ENCODE measurements at regions not wholly inside any gene's neighbourhood (a gene's known extent, or its start where the extent isn't known, plus 50 kb on each side); places are given as distances from the start of the nearest gene placed in this dataset.
A peak's percentile ranks its signal among the peaks of the same experiment; 100 is the strongest.

GRCh38 chr22:26792522-26792921 is 135.1 kb downstream of the MIAT start:
- Histone ChIP-seq H2BK120ac (ENCODE audit: low read depth, low read length) (no peak overlapping the region), H4K8ac (ENCODE audit: low read length) (no peak overlapping the region), H2BK5ac (ENCODE audit: low read depth, low read length, poor library complexity, severe bottlenecking) (no peak overlapping the region), H2BK12ac (ENCODE audit: low read length in 2 of 2) (no peak overlapping the region), H2AK5ac (ENCODE audit: low read length, severe bottlenecking) (no peak overlapping the region), H3K4ac (ENCODE audit: low read depth in 1 of 2, low read length in 2 of 2) (no peak overlapping the region), H3K27ac (ENCODE audit: low read length, poor library complexity, severe bottlenecking) (no peak overlapping the region), H3K4me3 (ENCODE audit: insufficient read depth in 1 of 2, low read depth in 1 of 2, low read length in 2 of 2) (no peak overlapping the region), H2AFZ (ENCODE audit: low read depth, low read length) (no peak overlapping the region), H3K27me3 (ENCODE audit: control insufficient read depth in 1 of 2, insufficient read depth in 1 of 2, low read length in 2 of 2) (no peaks in the 10 kb centered on the region), H3K9me3 (ENCODE audit: control insufficient read depth, low read length) (no peaks in the 10 kb centered on the region), H3K18ac (ENCODE audit: low read depth in 1 of 2, low read length in 2 of 2) (no peak overlapping the region), H3K79me1 (replicated peaks; ENCODE audit: low read length, poor library complexity, severe bottlenecking) (no peaks in the 10 kb centered on the region), H3K36me3 (ENCODE audit: control insufficient read depth in 1 of 2, insufficient read depth in 2 of 2, low read depth in 1 of 2, low read length in 2 of 2) (no peaks in the 10 kb centered on the region), H3K14ac (ENCODE audit: low read length in 2 of 2) (no peak overlapping the region), H3K4me1 (ENCODE audit: control insufficient read depth, insufficient read depth, low read depth, low read length) (peaks cover 3% of the 10 kb centered on the region), H3K4me2 (ENCODE audit: low read length, poor library complexity, severe bottlenecking) (no peak overlapping the region), H3K9ac (ENCODE audit: low read length) (no peak overlapping the region), H2BK15ac (ENCODE audit: low read depth, poor library complexity, severe bottlenecking) (no peak overlapping the region), H3K23ac (ENCODE audit: low read length in 2 of 2) (no peak overlapping the region), H4K91ac (ENCODE audit: low read length) (no peak overlapping the region)
- no peak for DNase-seq
- WGBS: 99% methylated on average over 8 of the region's 8 CpGs

GRCh38 chr22:26796785-26797184 is 139.4 kb downstream of the MIAT start:
- Histone ChIP-seq H4K8ac (ENCODE audit: low read length) (no peak overlapping the region), H3K27ac (ENCODE audit: low read length, poor library complexity, severe bottlenecking) (no peak overlapping the region), H3K36me3 (ENCODE audit: control insufficient read depth in 1 of 2, insufficient read depth in 2 of 2, low read depth in 1 of 2, low read length in 2 of 2) (no peaks in the 10 kb centered on the region), H3K14ac (ENCODE audit: low read length in 2 of 2) (no peak overlapping the region), H2BK5ac (ENCODE audit: low read depth, low read length, poor library complexity, severe bottlenecking) (no peak overlapping the region), H3K4me1 (ENCODE audit: control insufficient read depth, insufficient read depth, low read depth, low read length) (peaks cover 11% of the 10 kb centered on the region), H2AK5ac (ENCODE audit: low read length, severe bottlenecking) (no peak overlapping the region), H2AFZ (ENCODE audit: low read depth, low read length) (no peak overlapping the region), H2BK12ac (ENCODE audit: low read length in 2 of 2) (peak overlapping the region in 1 of 2 experiments; percentile 31), H2BK120ac (ENCODE audit: low read depth, low read length) (no peak overlapping the region), H3K79me1 (replicated peaks; ENCODE audit: low read length, poor library complexity, severe bottlenecking) (no peaks in the 10 kb centered on the region), H3K27me3 (ENCODE audit: control insufficient read depth in 1 of 2, insufficient read depth in 1 of 2, low read length in 2 of 2) (peaks cover 0 to 7% of the 10 kb centered on the region in 2 experiments), H3K18ac (ENCODE audit: low read depth in 1 of 2, low read length in 2 of 2) (peak overlapping the region in 1 of 2 experiments; percentile 12), H3K4me3 (ENCODE audit: insufficient read depth in 1 of 2, low read depth in 1 of 2, low read length in 2 of 2) (no peak overlapping the region), H3K4me2 (ENCODE audit: low read length, poor library complexity, severe bottlenecking) (no peak overlapping the region), H3K9me3 (ENCODE audit: control insufficient read depth, low read length) (no peaks in the 10 kb centered on the region), H4K91ac (ENCODE audit: low read length) (no peak overlapping the region), H3K4ac (ENCODE audit: low read depth in 1 of 2, low read length in 2 of 2) (no peak overlapping the region), H2BK15ac (ENCODE audit: low read depth, poor library complexity, severe bottlenecking) (peak overlapping the region; percentile 3), H3K9ac (ENCODE audit: low read length) (no peak overlapping the region), H3K23ac (ENCODE audit: low read length in 2 of 2) (no peak overlapping the region)
- DNase-seq: no peak
- WGBS: 99% methylated on average over 12 of the region's 12 CpGs

GRCh38 chr22:26797910-26798309 is 140.5 kb downstream of the MIAT start:
- Histone ChIP-seq H3K4me2 (ENCODE audit: low read length, poor library complexity, severe bottlenecking) (no peak overlapping the region), H4K8ac (ENCODE audit: low read length) (no peak overlapping the region), H2AK5ac (ENCODE audit: low read length, severe bottlenecking) (peak overlapping the region; percentile 9), H3K9me3 (ENCODE audit: control insufficient read depth, low read length) (no peaks in the 10 kb centered on the region), H3K4ac (ENCODE audit: low read depth in 1 of 2, low read length in 2 of 2) (no peak overlapping the region), H2BK15ac (ENCODE audit: low read depth, poor library complexity, severe bottlenecking) (no peak overlapping the region), H2AFZ (ENCODE audit: low read depth, low read length) (no peak overlapping the region), H3K23ac (ENCODE audit: low read length in 2 of 2) (no peak overlapping the region), H3K27me3 (ENCODE audit: control insufficient read depth in 1 of 2, insufficient read depth in 1 of 2, low read length in 2 of 2) (peaks cover 0 to 7% of the 10 kb centered on the region in 2 experiments), H3K4me1 (ENCODE audit: control insufficient read depth, insufficient read depth, low read depth, low read length) (peaks cover 11% of the 10 kb centered on the region), H4K91ac (ENCODE audit: low read length) (no peak overlapping the region), H3K9ac (ENCODE audit: low read length) (no peak overlapping the region), H3K79me1 (replicated peaks; ENCODE audit: low read length, poor library complexity, severe bottlenecking) (no peaks in the 10 kb centered on the region), H2BK5ac (ENCODE audit: low read depth, low read length, poor library complexity, severe bottlenecking) (no peak overlapping the region), H2BK120ac (ENCODE audit: low read depth, low read length) (no peak overlapping the region), H3K27ac (ENCODE audit: low read length, poor library complexity, severe bottlenecking) (no peak overlapping the region), H2BK12ac (ENCODE audit: low read length in 2 of 2) (no peak overlapping the region), H3K4me3 (ENCODE audit: insufficient read depth in 1 of 2, low read depth in 1 of 2, low read length in 2 of 2) (no peak overlapping the region), H3K36me3 (ENCODE audit: control insufficient read depth in 1 of 2, insufficient read depth in 2 of 2, low read depth in 1 of 2, low read length in 2 of 2) (no peaks in the 10 kb centered on the region), H3K18ac (ENCODE audit: low read depth in 1 of 2, low read length in 2 of 2) (no peak overlapping the region), H3K14ac (ENCODE audit: low read length in 2 of 2) (no peak overlapping the region)
- WGBS: 97% methylated on average over 8 of the region's 8 CpGs
- DNase-seq: no peak

GRCh38 chr22:26798462-26799065 is 141.2 kb downstream of the MIAT start:
- Histone ChIP-seq H3K18ac (ENCODE audit: low read depth in 1 of 2, low read length in 2 of 2) (no peak overlapping the region), H2BK5ac (ENCODE audit: low read depth, low read length, poor library complexity, severe bottlenecking) (no peak overlapping the region), H3K4me3 (ENCODE audit: insufficient read depth in 1 of 2, low read depth in 1 of 2, low read length in 2 of 2) (no peak overlapping the region), H3K9me3 (ENCODE audit: control insufficient read depth, low read length) (no peaks in the 10 kb centered on the region), H3K4ac (ENCODE audit: low read depth in 1 of 2, low read length in 2 of 2) (no peak overlapping the region), H3K9ac (ENCODE audit: low read length) (no peak overlapping the region), H2BK12ac (ENCODE audit: low read length in 2 of 2) (peak overlapping the region in 1 of 2 experiments; percentile 66), H3K14ac (ENCODE audit: low read length in 2 of 2) (peak overlapping the region in 1 of 2 experiments; percentile 61), H3K79me1 (replicated peaks; ENCODE audit: low read length, poor library complexity, severe bottlenecking) (no peaks in the 10 kb centered on the region), H2BK120ac (ENCODE audit: low read depth, low read length) (no peak overlapping the region), H3K27ac (ENCODE audit: low read length, poor library complexity, severe bottlenecking) (no peak overlapping the region), H4K91ac (ENCODE audit: low read length) (peak overlapping the region; percentile 36), H2BK15ac (ENCODE audit: low read depth, poor library complexity, severe bottlenecking) (no peak overlapping the region), H2AK5ac (ENCODE audit: low read length, severe bottlenecking) (no peak overlapping the region), H3K27me3 (ENCODE audit: control insufficient read depth in 1 of 2, insufficient read depth in 1 of 2, low read length in 2 of 2) (peaks cover 0 to 7% of the 10 kb centered on the region in 2 experiments), H3K23ac (ENCODE audit: low read length in 2 of 2) (no peak overlapping the region), H4K8ac (ENCODE audit: low read length) (peak overlapping the region; percentile 16), H3K36me3 (ENCODE audit: control insufficient read depth in 1 of 2, insufficient read depth in 2 of 2, low read depth in 1 of 2, low read length in 2 of 2) (no peaks in the 10 kb centered on the region), H3K4me1 (ENCODE audit: control insufficient read depth, insufficient read depth, low read depth, low read length) (peaks cover 11% of the 10 kb centered on the region), H2AFZ (ENCODE audit: low read depth, low read length) (no peak overlapping the region), H3K4me2 (ENCODE audit: low read length, poor library complexity, severe bottlenecking) (no peak overlapping the region)
- DNase-seq: no peak
- WGBS: 77% methylated on average over 14 of the region's 19 CpGs
